NCI-H1092 treated with DMSO at 0.1 percent for 48 hours (cell line): ENCODE measurements at regions not wholly inside any gene's neighbourhood (a gene's known extent, or its start where the extent isn't known, plus 50 kb on each side); places are given as distances from the start of the nearest gene placed in this dataset.

Experiments used
- DNase-seq: peaks from one replicate; lab custom pipeline; 2025; lab: John Stamatoyannopoulos, UW

DNA sequence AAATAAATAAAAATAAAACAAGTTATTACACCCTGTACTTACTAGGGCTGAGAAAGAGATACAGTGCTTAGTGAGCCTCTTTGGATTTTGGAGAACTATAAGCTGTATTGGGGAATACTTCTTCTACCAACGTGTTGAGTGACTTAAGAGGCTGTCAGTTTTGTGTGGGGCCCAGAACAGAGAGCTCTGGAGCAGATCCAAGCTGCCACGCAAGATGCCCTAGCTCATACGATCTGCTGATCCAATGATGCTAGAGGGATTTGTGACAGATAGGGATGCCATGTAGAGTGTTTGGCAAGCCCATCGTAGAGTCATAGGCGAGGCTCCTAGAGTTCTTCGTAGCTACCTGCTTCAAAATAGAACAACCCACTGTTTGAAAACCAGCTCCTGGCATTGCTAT is 60.3 kb upstream of the KLF3 start:
- no peak for DNase-seq

DNA sequence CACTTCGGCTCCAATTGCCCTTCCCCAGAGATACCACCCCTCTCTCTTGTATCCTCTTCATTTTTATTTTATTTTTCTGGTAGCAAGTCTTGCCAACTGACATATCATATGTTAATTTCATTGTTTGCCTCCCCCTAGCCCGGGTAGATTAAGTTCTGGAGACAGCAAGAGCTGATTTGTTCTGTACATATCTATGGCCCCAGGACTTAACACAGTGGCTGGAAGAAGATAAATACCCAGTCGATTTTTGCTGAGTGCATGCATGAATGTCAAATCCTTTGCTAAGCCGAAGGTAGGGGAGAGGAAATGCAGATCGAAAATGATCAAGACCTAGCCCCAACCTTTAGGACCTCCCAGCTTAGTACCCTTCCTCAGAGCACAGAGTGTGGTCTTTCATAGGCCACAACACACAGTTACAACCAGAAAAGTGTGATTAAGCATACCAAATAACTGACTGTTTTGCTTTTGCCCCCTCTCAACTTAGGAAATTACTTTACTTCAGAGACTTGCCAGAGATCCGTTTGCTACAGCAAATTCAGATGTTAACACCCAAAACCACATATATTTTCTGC is 58.7 kb upstream of the KLF3 start:
- DNase-seq: peak; percentile 8

DNA sequence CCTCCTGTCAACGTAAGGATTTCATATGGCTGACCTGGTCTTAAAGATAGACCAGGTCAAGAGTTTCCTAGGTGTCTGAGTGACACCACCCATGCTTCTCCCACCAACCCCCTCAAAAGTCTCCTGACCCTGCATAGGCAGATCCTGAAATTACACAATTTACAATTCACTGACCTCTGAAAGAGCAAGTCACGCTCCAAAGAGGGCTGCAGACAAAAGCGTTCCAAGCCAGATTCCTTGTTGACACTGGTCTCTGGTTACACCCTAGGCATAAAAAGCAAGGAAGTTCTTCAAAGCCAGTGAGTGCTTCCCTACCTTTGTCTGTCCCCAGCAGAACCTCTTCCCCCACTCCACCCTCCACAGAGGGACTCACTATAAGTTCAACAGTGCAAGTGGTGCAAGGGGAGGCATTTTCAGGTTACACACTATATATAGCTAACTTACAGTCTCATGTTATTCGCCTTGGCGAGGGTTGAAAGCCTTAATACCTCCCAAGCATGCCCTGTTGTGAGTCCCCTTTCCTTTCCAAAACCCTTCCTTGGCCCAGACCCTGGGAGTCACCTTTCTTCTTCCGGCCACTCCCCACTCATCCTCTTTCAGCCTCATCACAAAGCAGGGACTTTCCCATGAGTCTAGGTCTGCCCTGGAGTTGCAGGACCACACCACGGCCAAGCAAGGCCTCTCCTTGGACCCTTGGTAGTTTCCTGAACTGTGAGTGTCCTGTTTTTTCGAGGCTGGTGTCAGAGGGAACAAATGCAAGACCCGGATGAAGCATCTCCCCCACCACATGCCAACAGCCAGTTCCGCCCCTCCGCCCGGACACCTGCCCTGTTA is 58.0 kb upstream of the KLF3 start:
- peak; percentile 75 for DNase-seq

DNA sequence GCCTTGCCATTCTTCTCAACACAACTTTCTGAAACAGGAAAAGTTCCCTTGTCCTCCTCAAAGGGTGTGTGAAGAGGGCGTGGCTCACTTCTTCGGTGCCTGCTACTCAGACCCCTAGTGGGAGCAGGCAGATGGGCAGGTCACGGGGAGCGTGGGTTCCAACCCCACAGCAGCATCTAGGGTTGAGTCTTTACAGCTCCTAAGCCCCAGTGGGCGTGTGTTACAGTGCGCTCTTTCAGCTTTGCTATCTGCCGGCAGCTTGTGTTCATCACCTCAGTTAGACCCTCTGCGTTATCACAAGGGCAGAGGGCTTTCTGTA is 57.5 kb upstream of the KLF3 start:
- no peak for DNase-seq

GRCh38 chr4:38609614-38610013 is 54.4 kb upstream of the KLF3 start:
- DNase-seq: no peak

GRCh38 chr4:38610521-38610920 is 53.5 kb upstream of the KLF3 start:
- no peak for DNase-seq

GRCh38 chr4:38610966-38611431 is 53.0 kb upstream of the KLF3 start:
- DNase-seq: no peak

DNA sequence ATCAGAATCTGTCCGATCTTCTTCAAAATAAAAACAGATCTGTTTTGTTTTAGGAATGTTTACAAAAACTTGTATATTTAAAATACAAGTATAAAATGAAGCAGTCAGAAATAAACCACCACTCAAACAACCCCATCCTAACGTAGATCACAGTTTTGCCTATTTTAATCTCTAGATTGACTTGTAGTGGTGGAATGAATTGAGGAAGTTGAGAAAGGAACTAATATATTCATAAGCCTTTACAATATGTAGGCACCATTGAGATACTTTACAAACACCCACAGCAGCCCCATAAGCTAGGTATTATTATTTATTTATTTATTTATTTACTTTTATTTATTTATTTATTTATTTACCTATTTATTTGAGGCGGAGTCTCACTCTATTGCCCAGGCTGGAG is 52.3 kb upstream of the KLF3 start:
- DNase-seq: no peak

- DNase-seq: peak; percentile 37
Observed at GRCh38 chr4:38612646-38613414, 51.2 kb upstream of the KLF3 start.
